Skin epidermis (tissue), 12 donors: ENCODE measurements at regions not wholly inside any gene's neighbourhood (a gene's known extent, or its start where the extent isn't known, plus 50 kb on each side); places are given as distances from the start of the nearest gene placed in this dataset.

Experiments used
- H3K27ac ChIP-seq, 21 experiments: fragments of 200-600 bp; sonication (generic) in 11 of 21; one replicate each; pipeline ENCODE4 v1.5.0; 2020; ENCODE audit warnings: mild to moderate bottlenecking in 3 of 21, inconsistent platforms in 2 of 21, moderate library complexity in 2 of 21
- H3K4me3 ChIP-seq, 7 experiments: fragments of 200-600 bp; sonication (generic) in 2 of 7; one replicate each; pipeline ENCODE4 v1.5.0; 2020; ENCODE audit warnings: inconsistent platforms in 2 of 7, mild to moderate bottlenecking in 2 of 7, moderate library complexity in 1 of 7

DNA sequence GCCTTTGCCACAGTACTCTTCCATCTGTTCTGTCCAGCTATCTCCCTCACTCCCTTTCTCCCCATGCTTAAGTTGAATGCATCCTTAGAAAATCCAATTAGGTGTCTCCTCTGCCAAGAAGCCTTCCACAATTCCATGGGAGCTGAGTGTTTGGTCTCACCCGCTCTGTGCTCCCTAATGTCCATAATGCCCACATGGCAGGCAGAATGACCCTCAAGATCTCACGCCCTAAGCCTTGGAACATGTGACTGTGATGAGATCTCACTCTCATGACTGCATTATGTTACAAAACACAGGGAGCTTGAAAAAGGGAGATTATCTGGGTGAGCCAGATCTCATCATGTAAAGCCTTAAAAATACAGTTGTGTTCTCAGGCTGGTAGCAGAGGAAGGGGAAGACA lies 229.4 kb downstream of the OMA1 start:
- Histone ChIP-seq H3K27ac (no peak overlapping the region), H3K4me3 (no peak overlapping the region)

DNA sequence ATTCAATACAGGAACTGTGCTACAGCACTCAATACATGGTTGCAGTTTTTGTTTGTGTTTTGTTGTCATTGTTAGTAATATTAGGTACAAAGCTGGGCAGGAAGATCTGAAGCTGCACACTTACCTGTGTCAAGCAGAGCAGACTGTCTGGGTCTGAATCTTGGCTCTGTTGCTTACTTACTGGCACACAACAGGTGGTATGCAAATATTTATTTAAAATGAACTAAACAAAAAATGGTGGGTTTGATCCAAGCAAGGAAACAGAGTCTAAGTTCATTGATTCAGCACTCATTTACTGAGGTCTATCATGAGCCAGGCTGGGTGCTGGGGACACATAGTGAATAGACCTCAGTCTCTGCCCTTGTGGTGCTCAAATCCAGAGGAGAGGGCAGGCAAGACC lies 230.4 kb downstream of the OMA1 start:
- H3K27ac ChIP-seq, result no peak overlapping the region
- no peak overlapping the region for H3K4me3 ChIP-seq

DNA sequence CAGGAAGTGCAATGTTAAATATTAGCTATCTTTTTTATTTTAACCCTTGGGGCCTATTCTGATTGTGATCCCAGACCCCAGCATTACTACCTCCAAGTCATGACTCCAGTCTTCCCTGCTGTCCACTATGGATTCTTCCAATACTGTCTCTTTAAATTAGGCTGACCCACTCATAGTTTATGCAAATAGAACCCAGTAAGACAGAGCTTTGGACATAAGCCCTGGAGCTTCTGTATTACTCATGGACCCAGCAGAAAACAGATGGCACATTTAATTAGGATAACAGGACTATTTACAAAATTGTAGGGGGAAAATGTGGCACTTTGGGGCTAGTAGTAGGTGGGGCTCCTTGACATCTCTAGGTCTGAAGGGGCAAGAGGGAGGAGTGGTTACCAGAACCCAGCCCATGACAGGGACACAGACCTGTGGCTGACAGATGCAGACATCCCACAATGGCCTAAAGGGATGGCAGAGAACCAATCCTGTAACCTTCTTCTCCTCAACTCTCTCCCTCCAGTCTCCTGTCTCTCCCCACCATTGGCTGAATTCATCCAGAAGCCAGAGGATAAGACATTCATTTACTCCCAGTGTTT lies 233.5 kb downstream of the OMA1 start:
- H3K4me3 ChIP-seq, result no peak overlapping the region
- H3K27ac ChIP-seq, result no peak overlapping the region

DNA sequence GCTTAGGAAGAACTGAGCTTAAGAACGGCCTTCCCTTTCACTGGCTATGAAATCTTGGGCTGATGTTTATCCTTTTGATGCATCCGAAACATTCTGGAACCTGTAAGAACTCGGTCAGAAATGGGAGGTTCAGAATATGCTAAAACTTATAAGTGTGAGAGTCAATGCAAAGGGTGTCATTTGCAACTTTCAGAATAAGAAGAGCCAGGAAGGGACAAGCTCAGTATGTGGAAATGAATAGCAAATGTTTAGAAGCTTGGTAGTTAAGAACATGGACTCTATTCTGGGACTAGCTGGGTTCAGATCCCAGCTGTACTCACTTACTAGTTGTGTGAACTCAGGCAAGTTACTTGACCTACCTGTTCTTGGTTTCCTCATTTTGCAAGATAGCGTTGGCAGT lies 234.1 kb downstream of the OMA1 start:
- no peak overlapping the region for H3K27ac ChIP-seq
- H3K4me3 ChIP-seq, result no peak overlapping the region

DNA sequence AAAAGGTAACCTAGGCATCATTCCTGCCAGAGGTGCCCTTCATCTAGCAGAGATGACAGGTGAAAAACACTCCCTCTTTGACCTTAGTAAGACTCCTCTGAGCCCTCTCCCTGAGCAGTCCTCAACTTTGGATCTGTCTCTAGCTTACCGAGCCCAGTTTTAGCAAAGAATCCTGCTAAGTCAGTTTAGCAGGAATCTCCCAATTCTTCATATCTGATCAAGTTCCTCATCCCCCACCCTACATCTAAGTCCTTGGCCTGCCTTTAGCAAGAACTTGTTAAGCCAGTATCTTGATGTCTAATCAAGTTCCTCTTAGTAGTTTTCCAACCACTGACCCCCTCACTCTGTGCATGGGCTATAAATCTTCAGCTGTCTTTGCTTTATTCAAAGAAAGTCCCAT lies 235.6 kb downstream of the OMA1 start:
- Histone ChIP-seq H3K27ac (no peak overlapping the region), H3K4me3 (no peak overlapping the region)

DNA sequence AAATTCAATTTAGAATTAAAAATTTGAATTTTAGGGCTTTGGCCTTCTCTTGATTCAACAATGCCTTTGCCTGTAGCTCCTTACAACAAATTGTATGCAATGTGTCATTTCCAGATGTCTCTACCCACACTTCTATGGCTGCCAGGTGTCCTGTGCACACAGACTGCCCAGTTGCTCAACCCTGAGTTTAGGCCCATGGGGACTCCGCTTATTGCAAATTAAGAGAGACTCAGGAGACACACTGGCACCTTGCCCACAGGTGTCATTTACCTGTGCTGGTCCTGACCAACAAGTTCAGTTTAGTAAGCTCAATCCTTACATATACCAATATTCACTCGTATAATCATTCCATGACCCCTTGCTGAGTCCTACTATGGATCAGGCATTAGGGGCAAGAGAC lies 236.1 kb downstream of the OMA1 start:
- no peak overlapping the region for H3K4me3 ChIP-seq
- no peak overlapping the region for H3K27ac ChIP-seq

DNA sequence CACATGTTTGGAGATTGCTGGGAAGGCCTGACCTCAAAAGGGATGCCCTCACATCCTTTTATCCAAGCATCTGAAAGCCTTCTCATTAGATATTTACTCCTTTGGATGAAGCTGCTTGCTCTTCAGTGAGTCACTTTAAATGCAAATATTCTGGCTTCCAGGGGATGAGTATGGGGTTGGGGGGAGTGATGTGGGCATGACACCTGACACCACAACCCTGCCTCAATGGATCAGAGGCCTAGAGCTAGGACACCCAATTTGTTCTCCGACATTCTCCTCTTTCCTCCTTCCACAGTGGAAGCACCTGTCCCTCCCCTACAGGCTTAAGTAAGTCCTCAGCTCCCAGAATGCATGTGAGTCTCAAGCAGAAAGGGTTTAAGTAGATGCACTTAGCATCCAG lies 238.3 kb downstream of the OMA1 start:
- Histone ChIP-seq H3K27ac (no peak overlapping the region), H3K4me3 (no peak overlapping the region)

DNA sequence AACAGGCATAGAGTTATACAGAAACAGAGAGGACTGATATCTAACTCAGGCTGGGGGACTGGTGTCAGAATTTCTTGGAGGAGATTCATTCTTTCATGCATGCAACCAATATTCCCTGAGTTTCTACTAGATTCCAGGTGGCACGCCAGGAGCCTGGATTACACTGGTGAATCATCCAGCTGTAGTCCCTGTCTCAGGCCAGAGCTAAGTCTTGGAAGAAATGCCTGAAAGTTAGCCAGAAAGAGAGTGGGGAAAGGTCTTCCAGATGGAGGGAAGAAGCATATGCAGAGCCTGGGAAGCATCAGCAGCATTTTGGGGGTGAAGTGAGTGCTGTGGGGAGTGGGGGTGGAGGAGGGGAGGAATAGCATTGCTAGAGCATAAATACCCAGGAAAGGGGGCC lies 239.1 kb downstream of the OMA1 start:
- Histone ChIP-seq H3K27ac (no peak overlapping the region), H3K4me3 (no peak overlapping the region)

DNA sequence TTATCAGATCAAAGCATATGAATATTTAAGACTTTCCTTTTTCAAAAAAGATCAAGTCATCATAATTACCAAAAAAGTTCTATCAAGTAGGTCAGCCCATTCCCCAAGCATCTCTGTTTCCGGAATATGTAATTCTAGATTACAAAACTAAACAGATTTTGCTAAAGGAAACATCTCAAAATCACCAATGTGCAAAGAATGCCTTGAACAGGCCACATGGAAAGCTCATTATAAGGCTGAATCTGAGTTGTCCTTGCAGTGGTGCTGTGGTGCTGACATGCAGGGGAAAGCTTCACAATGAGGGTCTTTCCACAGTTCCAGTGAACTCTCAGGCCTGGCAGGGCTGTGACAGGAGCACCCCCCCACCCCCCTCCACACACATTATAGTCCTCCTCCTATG lies 240.9 kb downstream of the OMA1 start:
- Histone ChIP-seq H3K27ac (no peak overlapping the region), H3K4me3 (no peak overlapping the region)

DNA sequence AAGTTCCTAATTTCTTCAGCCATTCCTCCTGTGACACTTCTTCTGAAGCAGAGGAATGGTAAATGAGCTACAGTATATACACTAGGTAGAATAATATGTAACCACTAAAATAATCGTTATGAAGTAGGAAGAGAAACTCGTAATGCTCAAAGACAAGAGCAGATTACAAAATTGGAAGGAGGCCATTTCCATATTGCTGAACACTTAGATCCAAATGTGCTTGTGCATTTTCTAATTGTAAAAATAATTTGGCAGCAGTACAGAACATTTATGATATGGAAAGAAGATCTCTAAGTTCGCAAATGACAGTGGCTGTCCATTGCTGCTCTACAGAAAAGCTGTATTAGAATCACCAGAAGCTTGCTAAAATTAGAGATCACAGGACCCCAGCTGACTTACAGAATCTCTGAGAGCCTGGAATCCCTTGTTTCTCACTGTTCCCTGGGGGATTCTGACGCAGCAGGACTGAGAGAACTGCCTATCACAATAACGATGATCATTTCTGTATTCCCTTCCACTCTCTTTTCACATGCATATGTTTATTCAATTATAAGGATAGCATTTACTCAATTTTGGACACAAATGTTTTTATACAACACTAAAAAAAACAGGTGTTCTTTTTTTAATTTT lies 242.1 kb downstream of the OMA1 start:
- H3K4me3 ChIP-seq, result no peak overlapping the region
- H3K27ac ChIP-seq, result no peak overlapping the region

DNA sequence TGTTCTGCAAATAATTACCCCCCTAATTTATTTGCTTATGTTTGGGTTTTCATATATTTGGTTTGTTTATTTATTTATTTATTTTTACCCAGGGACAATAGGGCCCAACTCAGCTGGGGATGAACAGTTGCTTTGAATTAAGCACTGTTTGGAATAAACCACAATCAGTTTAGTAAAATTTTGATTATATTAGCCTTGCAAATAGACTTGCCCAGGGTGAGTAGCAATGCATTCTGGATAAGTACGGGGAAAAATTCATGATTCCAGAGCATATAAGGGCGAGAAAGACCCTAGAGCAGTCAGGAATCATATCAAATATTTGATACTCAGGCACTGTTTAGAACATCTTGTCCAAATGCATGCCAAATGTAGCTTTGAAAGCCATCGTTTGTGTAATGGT lies 242.7 kb downstream of the OMA1 start:
- no peak overlapping the region for H3K4me3 ChIP-seq
- H3K27ac ChIP-seq, result no peak overlapping the region

DNA sequence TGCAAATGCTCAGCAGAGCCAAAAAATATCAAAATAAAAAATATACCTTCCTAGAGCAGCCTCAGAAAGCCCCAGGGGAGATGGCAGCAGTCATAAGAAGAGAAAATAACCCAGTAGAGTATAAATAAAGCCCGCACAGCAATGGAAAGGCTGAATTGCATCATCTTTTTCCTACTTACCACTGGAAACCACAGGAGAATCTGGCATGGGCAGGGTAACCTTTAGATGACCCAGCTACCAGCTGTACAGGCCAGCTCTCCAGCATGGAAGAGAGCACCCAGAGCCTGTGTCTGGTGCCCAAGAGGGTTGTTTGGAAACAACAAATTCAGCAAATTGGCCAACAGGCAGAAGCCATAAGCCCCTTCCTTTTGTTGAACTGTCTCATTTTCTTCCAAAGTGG lies 253.1 kb downstream of the OMA1 start:
- Histone ChIP-seq H3K4me3 (no peak overlapping the region), H3K27ac (no peak overlapping the region)

DNA sequence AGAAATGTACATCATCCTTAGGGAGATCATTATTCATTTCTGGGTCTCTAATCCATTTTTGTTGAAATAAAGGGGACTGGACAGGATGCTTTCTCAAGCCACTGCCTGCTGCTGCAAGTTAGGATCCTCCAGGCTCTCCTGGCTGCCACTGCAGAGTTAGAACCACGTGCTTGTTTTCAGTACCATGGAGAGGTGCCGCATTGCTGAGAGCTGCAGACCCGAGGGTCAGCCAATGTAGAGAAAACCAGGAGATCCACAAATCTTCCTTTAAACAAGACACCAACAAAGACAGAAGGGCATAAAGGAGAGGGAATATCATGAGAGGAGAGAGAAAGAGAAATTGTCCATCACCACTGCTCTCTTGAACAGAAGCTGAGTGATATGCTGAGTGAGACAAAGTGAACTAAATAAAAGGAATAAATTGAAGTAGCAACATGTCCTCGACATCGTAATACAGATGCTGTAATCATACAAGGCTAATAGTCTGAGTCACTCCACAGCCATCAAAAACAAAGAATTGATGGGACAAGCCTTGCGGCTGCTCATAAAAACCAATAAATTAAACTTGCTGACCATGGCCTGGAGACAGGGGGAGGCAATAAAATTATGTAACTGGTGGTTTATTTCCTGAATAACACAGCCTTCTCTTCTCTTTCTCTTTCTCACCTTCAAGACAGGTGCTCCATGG lies 255.7 kb downstream of the OMA1 start:
- no peak overlapping the region for H3K27ac ChIP-seq
- no peak overlapping the region for H3K4me3 ChIP-seq

DNA sequence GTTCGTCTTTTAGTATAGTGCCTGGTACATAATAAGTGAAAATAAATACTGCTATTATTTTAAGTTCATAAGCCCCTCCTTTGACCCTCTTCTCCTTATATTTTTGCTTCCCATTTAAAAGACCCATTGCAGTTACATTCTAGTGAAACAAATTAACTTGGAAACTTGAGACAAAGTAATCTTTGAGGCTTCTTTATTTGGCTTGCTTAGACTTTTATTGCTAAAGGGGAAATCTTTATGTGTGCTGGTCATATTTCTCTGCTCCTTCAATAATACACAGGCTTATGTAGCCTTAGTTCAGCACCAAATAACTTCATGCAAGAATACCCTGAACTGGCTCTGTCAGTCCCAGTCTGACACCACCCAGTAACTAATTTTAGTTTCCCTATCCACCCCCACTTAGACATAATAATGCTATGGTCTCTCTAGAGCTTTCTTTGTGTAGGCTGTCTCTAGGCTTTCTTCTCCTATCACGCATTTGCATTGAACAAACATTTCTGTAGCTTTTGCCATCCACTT lies 257.8 kb downstream of the OMA1 start:
- Histone ChIP-seq H3K4me3 (no peak overlapping the region), H3K27ac (no peak overlapping the region)

DNA sequence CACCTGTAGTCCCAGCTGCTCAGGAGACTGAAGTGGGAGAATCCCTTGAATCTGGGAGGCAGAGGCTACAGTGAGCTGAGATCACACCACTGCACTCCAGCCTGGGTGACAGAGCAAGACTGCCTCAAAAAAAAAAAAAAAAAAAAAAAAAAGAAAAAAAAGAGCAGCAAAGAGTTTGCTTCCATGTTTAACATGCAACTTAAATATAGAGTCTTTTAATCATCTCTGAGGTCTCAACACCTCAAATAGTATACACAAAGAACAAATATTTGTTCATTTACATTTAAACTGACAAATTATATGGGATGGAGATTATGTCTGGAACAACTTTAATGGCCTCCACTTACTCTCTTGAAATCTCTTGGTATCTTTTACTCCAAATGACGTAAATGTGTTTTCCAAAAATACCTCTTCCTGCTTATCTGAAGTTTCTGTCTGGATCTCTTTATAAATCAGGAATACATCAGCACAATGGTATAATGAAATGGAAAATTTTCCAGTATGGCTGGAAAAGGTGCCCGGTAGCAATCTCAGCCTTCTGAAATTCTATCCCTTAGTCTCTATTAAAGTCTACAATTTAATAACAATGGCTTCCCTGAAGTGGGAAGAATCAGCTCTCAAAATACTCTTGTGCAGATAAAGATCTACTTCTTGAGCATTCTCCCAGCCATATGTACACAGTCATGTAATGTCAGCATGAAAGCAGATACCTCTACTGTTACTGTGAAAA lies 258.5 kb downstream of the OMA1 start:
- H3K4me3 ChIP-seq, result no peak overlapping the region

DNA sequence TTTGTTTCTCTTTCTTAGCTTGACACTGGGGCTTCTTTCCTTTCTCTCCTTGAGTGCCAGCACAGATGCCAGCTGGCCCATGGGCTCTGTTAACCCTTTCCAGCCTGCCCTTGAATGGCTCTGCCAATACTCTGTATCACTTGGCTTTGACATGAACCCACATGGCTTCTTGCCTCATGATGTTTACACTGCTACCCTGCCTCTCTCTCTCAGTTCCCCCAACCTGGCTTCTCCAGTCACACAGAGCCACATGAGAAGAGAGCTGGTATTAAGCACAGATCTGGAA lies 262.4 kb downstream of the OMA1 start:
- Histone ChIP-seq H3K4me3 (no peak overlapping the region), H3K27ac (no peak overlapping the region)

More for the DNA sequence above, 258.5 kb downstream of the OMA1 start:
- no peak overlapping the region for H3K27ac ChIP-seq

DNA sequence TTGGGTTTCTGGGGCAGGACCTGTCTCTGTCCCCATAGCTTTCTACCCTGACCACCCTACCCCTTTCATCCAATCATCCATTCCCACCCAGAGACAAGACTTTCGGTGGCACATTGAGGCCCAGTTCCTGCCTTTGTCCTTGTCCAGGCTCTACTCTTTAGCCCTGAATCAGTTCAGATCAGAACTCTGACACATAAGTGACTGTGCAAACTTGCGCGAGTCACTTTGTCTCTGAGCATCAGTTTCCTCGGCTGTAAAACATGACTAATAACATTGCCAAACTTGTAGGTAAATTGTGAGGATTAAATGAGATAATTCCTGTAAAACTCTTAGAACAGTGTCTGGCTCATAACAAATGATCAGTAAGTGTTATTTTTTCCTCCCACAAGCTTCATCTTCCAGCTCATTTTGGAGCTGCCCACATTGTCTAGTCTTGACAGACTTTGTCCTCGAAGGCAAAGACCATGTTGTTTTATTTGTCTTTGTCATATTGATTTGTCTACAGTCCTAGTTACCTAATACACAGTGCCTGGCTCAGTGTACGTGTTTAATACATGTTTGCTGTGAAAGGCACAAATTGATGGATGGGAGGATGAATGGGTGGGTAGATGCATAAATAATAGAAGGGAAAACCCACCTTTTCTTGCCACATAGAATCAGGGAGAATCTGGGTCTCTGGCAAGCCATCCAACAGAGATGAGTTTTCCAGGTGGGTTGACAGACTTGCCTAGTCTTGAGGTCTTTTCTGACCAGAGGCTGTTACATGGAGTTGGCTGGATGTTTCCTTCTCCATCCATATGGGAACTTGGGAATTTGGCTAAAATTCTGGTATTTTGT lies 262.9 kb downstream of the OMA1 start:
- no peak overlapping the region for H3K4me3 ChIP-seq
- no peak overlapping the region for H3K27ac ChIP-seq

DNA sequence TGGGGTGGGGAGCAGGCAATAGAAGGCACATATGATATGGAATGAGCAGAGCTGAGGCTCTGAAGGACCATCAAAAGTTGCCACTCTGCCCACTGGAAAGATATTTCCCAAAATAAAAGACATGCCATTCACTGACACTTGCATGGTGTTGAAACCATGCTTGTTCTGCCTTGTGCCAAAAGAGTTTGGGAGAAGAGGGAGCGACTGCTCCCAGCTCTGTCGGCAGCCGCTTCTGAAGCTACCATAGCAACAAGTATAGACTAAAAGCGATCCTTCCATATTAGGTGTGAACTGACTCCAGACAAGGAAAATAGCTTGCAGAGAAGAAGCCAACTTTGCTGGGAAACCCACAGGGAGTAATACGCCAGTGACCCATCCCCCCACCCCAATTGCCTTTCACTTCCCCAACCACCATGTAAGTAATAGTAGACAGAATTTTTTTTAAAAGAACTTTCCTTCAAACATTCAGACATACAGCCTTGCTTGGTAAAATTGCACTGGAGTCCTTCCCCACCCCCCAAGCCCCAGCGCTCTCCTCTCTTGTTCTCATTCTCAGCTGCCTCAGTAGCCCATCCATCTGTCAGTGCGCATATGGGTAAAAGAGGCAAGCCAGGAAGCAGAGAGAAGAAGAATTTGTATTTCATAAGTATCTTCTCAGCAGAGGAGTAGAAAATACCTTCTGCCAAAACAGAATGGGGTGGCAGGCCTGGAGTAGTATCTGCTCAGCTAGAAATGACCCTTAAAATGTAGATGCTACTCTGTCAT lies 263.7 kb downstream of the OMA1 start:
- H3K4me3 ChIP-seq, result no peak overlapping the region
- no peak overlapping the region for H3K27ac ChIP-seq

DNA sequence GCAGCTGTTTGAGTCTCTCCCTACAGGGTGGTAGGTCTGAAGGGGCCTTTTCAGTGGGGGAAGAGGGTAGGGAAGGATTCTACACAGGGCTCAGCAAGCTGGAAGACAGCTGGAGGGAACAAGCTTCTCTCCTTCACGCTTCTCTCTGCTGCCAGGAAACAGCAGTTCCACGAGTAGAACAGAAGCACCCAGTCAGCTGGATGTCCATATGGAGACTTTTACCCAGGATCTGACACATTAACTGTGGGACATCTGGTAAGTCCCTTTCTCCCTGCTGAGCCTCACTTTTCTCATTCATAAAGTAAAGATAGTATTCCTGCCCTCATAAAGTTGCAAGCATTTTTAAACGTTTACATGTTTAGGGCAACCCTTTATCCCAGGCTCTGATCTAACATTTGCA lies 280.3 kb downstream of the OMA1 start:
- Histone ChIP-seq H3K4me3 (no peak overlapping the region), H3K27ac (no peak overlapping the region)
